ENCODE measurements at regions not wholly inside any gene's neighbourhood (a gene's known extent, or its start where the extent isn't known, plus 50 kb on each side); places are given as distances from the start of the nearest gene placed in this dataset.

GRCh38 chr2:81583311-81584108 lies 1279.0 kb upstream of the LRRTM1 start:
- DNase-seq (ENCODE audit: low read depth) = no peak
- H3K4me3 ChIP-seq (ENCODE audit: low read depth, low read length) = no peak overlapping the region
- TF ChIP-seq CTCF (IDR thresholded peaks at IDR 0.05; ENCODE audit: insufficient read depth, low read length) = no peak

DNA sequence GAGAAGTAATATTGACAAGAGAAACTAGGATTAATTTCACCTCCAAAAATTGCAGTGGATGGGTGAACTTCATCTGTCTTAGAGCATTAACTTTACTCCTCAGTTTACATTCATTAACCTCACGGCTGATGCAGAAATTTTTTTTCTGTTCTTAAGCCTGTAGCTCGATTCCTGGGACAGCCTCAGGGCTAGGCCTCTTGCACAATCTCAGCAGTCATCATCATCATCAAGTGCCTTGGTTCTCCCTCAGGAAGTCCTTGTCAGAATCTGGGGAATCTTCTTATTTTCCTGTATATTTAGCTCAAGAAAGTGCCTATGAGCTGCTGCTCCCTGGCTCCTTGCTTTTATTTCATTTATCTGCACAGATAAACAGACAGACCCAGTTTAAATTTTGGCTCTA lies 1272.2 kb upstream of the LRRTM1 start:
- no peak overlapping the region for H3K4me3 ChIP-seq (ENCODE audit: low read depth, low read length)
- no peak for TF ChIP-seq CTCF (IDR thresholded peaks at IDR 0.05; ENCODE audit: insufficient read depth, low read length)

DNA sequence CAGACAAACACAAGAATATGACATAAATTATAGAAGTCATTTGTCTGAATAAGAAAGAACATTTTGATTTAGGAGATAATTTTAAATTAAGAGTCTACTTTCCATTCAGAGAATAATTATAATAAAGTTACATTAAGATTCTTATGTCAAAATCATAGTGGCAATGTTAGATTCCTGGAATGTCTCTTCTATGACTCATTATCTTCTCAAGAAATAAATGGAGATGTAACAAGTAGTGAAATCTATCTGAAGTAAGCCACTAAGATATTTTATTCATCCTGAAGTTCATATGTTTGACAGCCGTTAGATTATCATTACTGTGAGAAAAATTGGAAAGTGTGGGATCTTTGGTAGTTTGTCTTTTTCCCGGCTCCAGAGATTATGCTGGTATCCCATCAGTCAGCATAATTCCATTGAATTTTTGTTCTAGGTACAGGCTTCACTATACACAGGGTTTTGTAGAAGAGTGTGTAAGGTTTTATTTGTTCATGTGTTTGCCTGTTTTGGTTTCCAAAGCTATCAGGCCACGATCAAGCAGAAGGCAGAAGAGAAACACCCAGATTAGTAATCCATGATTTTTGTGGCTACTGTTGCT lies 1246.6 kb upstream of the LRRTM1 start:
- no peak overlapping the region for H3K4me3 ChIP-seq (ENCODE audit: low read depth, low read length)
- no peak for TF ChIP-seq CTCF (IDR thresholded peaks at IDR 0.05; ENCODE audit: insufficient read depth, low read length)
- no peak for DNase-seq (ENCODE audit: low read depth)

More for the DNA sequence above, 1272.2 kb upstream of the LRRTM1 start:
- no peak for DNase-seq (ENCODE audit: low read depth)

- TF ChIP-seq CTCF (IDR thresholded peaks at IDR 0.05; ENCODE audit: insufficient read depth, low read length) = no peak
- DNase-seq (ENCODE audit: low read depth) = no peak
- H3K4me3 ChIP-seq (ENCODE audit: low read depth, low read length) = no peak overlapping the region
These were observed 1245.7 kb upstream of the LRRTM1 start for GRCh38 chr2:81550277-81550676.

DNA sequence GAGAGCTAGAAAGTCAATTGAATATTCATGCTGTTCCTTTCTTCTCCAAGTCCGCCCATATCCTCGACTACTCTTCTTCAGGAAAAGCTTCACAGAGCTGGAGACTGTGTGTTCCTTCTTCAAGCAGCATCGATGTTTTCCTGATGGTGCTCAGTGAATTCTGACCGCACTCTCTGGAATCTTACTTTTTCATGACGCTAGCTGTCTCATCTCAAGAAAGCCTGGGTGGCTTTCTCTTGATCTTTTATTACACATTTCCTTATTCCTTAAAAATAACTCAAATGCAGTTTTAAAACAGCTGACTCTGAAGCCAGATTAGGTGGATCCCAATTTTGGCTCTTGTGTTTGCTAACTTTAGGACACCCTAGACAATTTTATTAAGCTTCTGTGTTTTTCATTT lies 1245.1 kb upstream of the LRRTM1 start:
- no peak for DNase-seq (ENCODE audit: low read depth)
- no peak for TF ChIP-seq CTCF (IDR thresholded peaks at IDR 0.05; ENCODE audit: insufficient read depth, low read length)
- H3K4me3 ChIP-seq (ENCODE audit: low read depth, low read length) = no peak overlapping the region

DNA sequence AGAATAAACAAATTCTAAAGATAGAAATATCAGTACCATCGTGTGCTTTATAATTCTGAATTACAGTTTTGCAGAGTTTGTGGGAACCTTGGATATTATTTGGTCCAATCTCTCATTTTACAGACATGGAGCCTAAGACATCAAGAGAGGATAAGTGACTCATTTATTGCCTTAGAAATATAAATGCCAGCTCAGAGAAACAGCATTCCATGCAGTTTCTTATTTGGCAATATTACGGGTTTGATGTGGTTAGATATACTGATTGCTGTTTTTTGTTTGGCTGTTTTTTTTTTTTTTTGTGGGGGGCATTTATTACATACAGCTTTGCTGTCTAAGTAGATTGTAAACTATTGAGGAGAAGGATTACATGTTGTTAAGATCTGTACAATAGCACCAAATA lies 1241.1 kb upstream of the LRRTM1 start:
- no peak overlapping the region for H3K4me3 ChIP-seq (ENCODE audit: low read depth, low read length)
- DNase-seq (ENCODE audit: low read depth) = no peak

More for the DNA sequence above, 1241.1 kb upstream of the LRRTM1 start:
- TF ChIP-seq CTCF (IDR thresholded peaks at IDR 0.05; ENCODE audit: insufficient read depth, low read length) = no peak

All from fibroblast of the aortic adventitia (primary cell).